ENCODE measurements at regions not wholly inside any gene's neighbourhood (a gene's known extent, or its start where the extent isn't known, plus 50 kb on each side); places are given as distances from the start of the nearest gene placed in this dataset.
"Not testable (repeated sequence)": the region's sequence is repeated elsewhere in the genome, so short reads cannot be mapped to it uniquely, and the experiment has no call there.

- no peaks in the 10 kb centered on the region for H3K9me3 Mint-ChIP-seq
- TF ChIP-seq CTCF (conservative IDR thresholded peaks at IDR 0.05): no peak
- H3K27ac Mint-ChIP-seq: peak overlapping the region; percentile 36
- peaks cover 21% of the 10 kb centered on the region for H3K4me1 Mint-ChIP-seq (ENCODE audit: unreplicated experiment)
- no peaks in the 10 kb centered on the region for H3K36me3 Mint-ChIP-seq
- H3K4me3 Mint-ChIP-seq: no peak overlapping the region
- DNase-seq (ENCODE audit: extremely low spot score, unreplicated experiment): no peak
- peaks cover 4% of the 10 kb centered on the region for H3K27me3 Mint-ChIP-seq
Measured at GRCh38 chr10:125232841-125233240, 72.5 kb upstream of the CTBP2 start.

GRCh38 chr10:125231813-125232475 is 71.6 kb upstream of the CTBP2 start:
- no peak for TF ChIP-seq CTCF (conservative IDR thresholded peaks at IDR 0.05)
- Mint-ChIP-seq H3K27me3 (peaks cover 4% of the 10 kb centered on the region), H3K4me3 (no peak overlapping the region)

GRCh38 chr10:125231116-125231812 is 70.9 kb upstream of the CTBP2 start:
- Mint-ChIP-seq H3K4me3 (no peak overlapping the region), H3K36me3 (no peaks in the 10 kb centered on the region), H3K9me3 (no peaks in the 10 kb centered on the region), H3K27me3 (peaks cover 4% of the 10 kb centered on the region), H3K27ac (peak overlapping the region; percentile 80), H3K4me1 (ENCODE audit: unreplicated experiment) (peaks cover 21% of the 10 kb centered on the region)
- TF ChIP-seq CTCF (conservative IDR thresholded peaks at IDR 0.05): no peak
- no peak for DNase-seq (ENCODE audit: extremely low spot score, unreplicated experiment)

More at GRCh38 chr10:125231813-125232475, 71.6 kb upstream of the CTBP2 start:
- DNase-seq (ENCODE audit: extremely low spot score, unreplicated experiment): no peak
- Mint-ChIP-seq H3K9me3 (no peaks in the 10 kb centered on the region), H3K36me3 (no peaks in the 10 kb centered on the region), H3K27ac (peak overlapping the region; percentile 80), H3K4me1 (ENCODE audit: unreplicated experiment) (peaks cover 21% of the 10 kb centered on the region)

- no peak overlapping the region for H3K27ac Mint-ChIP-seq
- H3K4me3 Mint-ChIP-seq: no peak overlapping the region
- no peaks in the 10 kb centered on the region for H3K9me3 Mint-ChIP-seq
- DNase-seq (ENCODE audit: extremely low spot score, unreplicated experiment): no peak
- H3K4me1 Mint-ChIP-seq (ENCODE audit: unreplicated experiment): peaks cover 21% of the 10 kb centered on the region
- TF ChIP-seq CTCF (conservative IDR thresholded peaks at IDR 0.05): no peak
- no peaks in the 10 kb centered on the region for H3K36me3 Mint-ChIP-seq
- H3K27me3 Mint-ChIP-seq: peaks cover 4% of the 10 kb centered on the region
Measured at GRCh38 chr10:125230251-125230650, 69.9 kb upstream of the CTBP2 start.

GRCh38 chr10:125228245-125228940 is 68.0 kb upstream of the CTBP2 start:
- H3K4me1 Mint-ChIP-seq (ENCODE audit: unreplicated experiment): peaks cover 17% of the 10 kb centered on the region
- H3K27ac Mint-ChIP-seq; H3K36me3 Mint-ChIP-seq; DNase-seq (ENCODE audit: extremely low spot score, unreplicated experiment); H3K4me3 Mint-ChIP-seq; H3K9me3 Mint-ChIP-seq; H3K27me3 Mint-ChIP-seq: not testable (repeated sequence)

GRCh38 chr10:125227546-125227945 is 67.2 kb upstream of the CTBP2 start:
- Mint-ChIP-seq H3K9me3 (no peaks in the 10 kb centered on the region), H3K4me1 (ENCODE audit: unreplicated experiment) (peaks cover 16% of the 10 kb centered on the region), H3K27me3 (peaks cover 4% of the 10 kb centered on the region), H3K27ac (no peak overlapping the region), H3K36me3 (no peaks in the 10 kb centered on the region), H3K4me3 (no peak overlapping the region)
- no peak for TF ChIP-seq CTCF (conservative IDR thresholded peaks at IDR 0.05)
- no peak for DNase-seq (ENCODE audit: extremely low spot score, unreplicated experiment)

Measured in type B pancreatic cell (in vitro differentiated cells).